GM12878 (cell line): ENCODE measurements at regions not wholly inside any gene's neighbourhood (a gene's known extent, or its start where the extent isn't known, plus 50 kb on each side); places are given as distances from the start of the nearest gene placed in this dataset.

Source experiments
- BMI1 ChIP-seq: fragments of 450-650 bp; IDR thresholded peaks from 2 replicates; pipeline ENCODE4 v1.6.1; 2016; ENCODE audit warnings: mild to moderate bottlenecking, moderate library complexity, borderline replicate concordance
- CREB1 ChIP-seq: IDR thresholded peaks from 2 replicates; pipeline ENCODE4 v1.6.1; 2012; ENCODE audit warnings: low read depth, mild to moderate bottlenecking, inconsistent platforms
- EGR1 ChIP-seq, 2 experiments: IDR thresholded peaks; 1 replicate in 1 of 2; 2 replicates in 1 of 2; pipeline ENCODE4 v1.6.1; 2011 to 2012; ENCODE audit warnings: low read depth in 2 of 2, low read length in 2 of 2, borderline replicate concordance in 1 of 2, mild to moderate bottlenecking in 1 of 2, moderate library complexity in 1 of 2
- EZH2 ChIP-seq: IDR thresholded peaks from 2 replicates; pipeline ENCODE4 v1.6.1; 2012; ENCODE audit warnings: low read depth, mild to moderate bottlenecking, control low read depth, inconsistent platforms, low read length, borderline replicate concordance; ENCODE audit not compliant: control insufficient read depth
- MYC ChIP-seq: IDR thresholded peaks from 2 replicates; pipeline ENCODE4 v1.6.1; 2011; ENCODE audit warnings: mild to moderate bottlenecking, low read length, moderate library complexity, inconsistent platforms; ENCODE audit not compliant: insufficient read depth, insufficient replicate concordance, insufficient read length, severe bottlenecking
- RAD51 ChIP-seq: fragments of 450-650 bp; IDR thresholded peaks from 2 replicates; pipeline ENCODE4 v1.6.1; 2016; ENCODE audit warnings: moderate library complexity, mild to moderate bottlenecking, inconsistent platforms
- RFX5 ChIP-seq: IDR thresholded peaks from 2 replicates; pipeline ENCODE4 v1.6.1; 2011; ENCODE audit warnings: low read depth, low read length, improper control_type of control experiment
- TAF1 ChIP-seq: IDR thresholded peaks from 2 replicates; pipeline ENCODE4 v1.6.1; 2011; ENCODE audit warnings: mild to moderate bottlenecking, low read depth, low read length, borderline replicate concordance
- USF2 ChIP-seq: IDR thresholded peaks from 2 replicates; pipeline ENCODE4 v1.6.1; 2011; ENCODE audit warnings: low read depth, low read length, improper control_type of control experiment, borderline replicate concordance
- ZNF384 ChIP-seq: IDR thresholded peaks from 2 replicates; pipeline ENCODE4 v1.6.1; 2012; ENCODE audit warnings: low read depth, mild to moderate bottlenecking, low read length, improper control_type of control experiment, borderline replicate concordance
- TF ChIP-seq, protein P1 (sequence below), 3 experiments: IDR thresholded peaks in 2 of 3; conservative IDR thresholded peaks in 1 of 3; 2 replicates each; pipeline ENCODE4 v1.5.1; 2011; ENCODE audit warnings: low read depth in 3 of 3, low read length in 3 of 3, mild to moderate bottlenecking in 3 of 3, control low read depth in 2 of 3, moderate library complexity in 2 of 3, inconsistent platforms in 1 of 3, mixed read lengths in 1 of 3; ENCODE audit not compliant: control insufficient read depth in 2 of 3, insufficient read depth in 1 of 3; ENCODE audit errors: extremely low read depth in 1 of 3
- TF ChIP-seq, protein P2 (sequence below): fragments of 450-650 bp; IDR thresholded peaks from 2 replicates; pipeline ENCODE4 v1.6.1; 2014; ENCODE audit warnings: mild to moderate bottlenecking

- TF ChIP-seq EZH2 (no peak), EGR1 (IDR thresholded peaks at IDR 0.05; ENCODE audit: borderline replicate concordance in 1 of 2, low read depth in 2 of 2, low read length in 2 of 2) (no peak), RAD51 (no peak), MYC (no peak), TAF1 (no peak), BMI1 (no peak), USF2 (no peak), CREB1 (no peak), RFX5 (no peak), ZNF384 (no peak)
- TF ChIP-seq, protein P1, sequence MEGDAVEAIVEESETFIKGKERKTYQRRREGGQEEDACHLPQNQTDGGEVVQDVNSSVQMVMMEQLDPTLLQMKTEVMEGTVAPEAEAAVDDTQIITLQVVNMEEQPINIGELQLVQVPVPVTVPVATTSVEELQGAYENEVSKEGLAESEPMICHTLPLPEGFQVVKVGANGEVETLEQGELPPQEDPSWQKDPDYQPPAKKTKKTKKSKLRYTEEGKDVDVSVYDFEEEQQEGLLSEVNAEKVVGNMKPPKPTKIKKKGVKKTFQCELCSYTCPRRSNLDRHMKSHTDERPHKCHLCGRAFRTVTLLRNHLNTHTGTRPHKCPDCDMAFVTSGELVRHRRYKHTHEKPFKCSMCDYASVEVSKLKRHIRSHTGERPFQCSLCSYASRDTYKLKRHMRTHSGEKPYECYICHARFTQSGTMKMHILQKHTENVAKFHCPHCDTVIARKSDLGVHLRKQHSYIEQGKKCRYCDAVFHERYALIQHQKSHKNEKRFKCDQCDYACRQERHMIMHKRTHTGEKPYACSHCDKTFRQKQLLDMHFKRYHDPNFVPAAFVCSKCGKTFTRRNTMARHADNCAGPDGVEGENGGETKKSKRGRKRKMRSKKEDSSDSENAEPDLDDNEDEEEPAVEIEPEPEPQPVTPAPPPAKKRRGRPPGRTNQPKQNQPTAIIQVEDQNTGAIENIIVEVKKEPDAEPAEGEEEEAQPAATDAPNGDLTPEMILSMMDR (IDR thresholded peaks at IDR 0.05 in 2 of 3, conservative IDR thresholded peaks at IDR 0.05 in 1 of 3; ENCODE audit: control insufficient read depth in 2 of 3, extremely low read depth in 1 of 3, insufficient read depth in 1 of 3, low read depth in 3 of 3, low read length in 3 of 3), result no peak
- TF ChIP-seq, protein P2, sequence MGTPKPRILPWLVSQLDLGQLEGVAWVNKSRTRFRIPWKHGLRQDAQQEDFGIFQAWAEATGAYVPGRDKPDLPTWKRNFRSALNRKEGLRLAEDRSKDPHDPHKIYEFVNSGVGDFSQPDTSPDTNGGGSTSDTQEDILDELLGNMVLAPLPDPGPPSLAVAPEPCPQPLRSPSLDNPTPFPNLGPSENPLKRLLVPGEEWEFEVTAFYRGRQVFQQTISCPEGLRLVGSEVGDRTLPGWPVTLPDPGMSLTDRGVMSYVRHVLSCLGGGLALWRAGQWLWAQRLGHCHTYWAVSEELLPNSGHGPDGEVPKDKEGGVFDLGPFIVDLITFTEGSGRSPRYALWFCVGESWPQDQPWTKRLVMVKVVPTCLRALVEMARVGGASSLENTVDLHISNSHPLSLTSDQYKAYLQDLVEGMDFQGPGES, result no peak
Observed at GRCh38 chr18:44520981-44521667, 159.6 kb upstream of the SETBP1 start.
